Activated CD4-positive, alpha-beta T cell treated with anti-CD3 and anti-CD28 coated beads for 36 hours (primary cell): ENCODE measurements at regions not wholly inside any gene's neighbourhood (a gene's known extent, or its start where the extent isn't known, plus 50 kb on each side); places are given as distances from the start of the nearest gene placed in this dataset.

ENCODE experiments used
- ATAC-seq: fragments of 200-7000 bp; cut with Tn5 transposase; one replicate; pipeline ENCODE4 v1.10.0; 2021; ENCODE audit warnings: mild to moderate bottlenecking, moderate library complexity
- CTCF ChIA-PET: fragments of 350-600 bp; sonication (Branson Sonifier 250); formaldehyde crosslinking; loops from one replicate; lab custom pipeline; 2021; ENCODE audit warnings: antibody characterized with exemption; lab: Charles Lee
- POLR2A ChIA-PET: fragments of 350-600 bp; sonication (Branson Sonifier 250); formaldehyde crosslinking; loops from one replicate; lab custom pipeline; 2021; ENCODE audit warnings: antibody characterized with exemption, inconsistent platforms; lab: Charles Lee
- DNase-seq: peaks from one replicate; pipeline ENCODE4 v3.0.0-alpha.2; 2020
- H3K27ac Mint-ChIP-seq: one replicate; pipeline ENCODE4 v1.8.0; 2021; ENCODE audit warnings: mixed read lengths
- H3K27me3 Mint-ChIP-seq: one replicate; pipeline ENCODE4 v1.8.0; 2021; ENCODE audit warnings: mixed read lengths
- H3K36me3 Mint-ChIP-seq: one replicate; pipeline ENCODE4 v1.8.0; 2021; ENCODE audit warnings: low read depth, mixed read lengths
- H3K4me1 Mint-ChIP-seq: one replicate; pipeline ENCODE4 v1.8.0; 2021; ENCODE audit warnings: mixed read lengths
- H3K4me3 Mint-ChIP-seq: one replicate; pipeline ENCODE4 v1.8.0; 2021; ENCODE audit warnings: mild to moderate bottlenecking, moderate library complexity, mixed read lengths
- H3K9me3 Mint-ChIP-seq: one replicate; pipeline ENCODE4 v1.8.0; 2021; ENCODE audit warnings: low read depth, mixed read lengths
- intact Hi-C, 2 experiments: fragments of 100-400 bp; cut with DNase I in 1 of 2; cut with micrococcal nuclease in 1 of 2; formaldehyde crosslinking; loops; one replicate each; pipeline versions ENCODE4 v1.14.2 to v1.15.1; 2022 to 2024; cut with DNase I, micrococcal nuclease

GRCh38 chr7:40948239-40948638, 754.7 kb downstream of the INHBA start:
- no peaks in the 10 kb centered on the region for H3K36me3 Mint-ChIP-seq
- H3K9me3 Mint-ChIP-seq = peaks cover 14% of the 10 kb centered on the region
- intact Hi-C loops = no loop called here
- H3K4me1 Mint-ChIP-seq = no peaks in the 10 kb centered on the region
- POLR2A ChIA-PET = no interaction called here
- ATAC-seq (no peak), DNase-seq (no peak)
- H3K4me3 Mint-ChIP-seq = no peak overlapping the region
- H3K27ac Mint-ChIP-seq = no peak overlapping the region
- no peaks in the 10 kb centered on the region for H3K27me3 Mint-ChIP-seq
- CTCF ChIA-PET = no interaction called here

- ChIA-PET POLR2A (no interaction called here), CTCF (no interaction called here)
- no peak for ATAC-seq
- Mint-ChIP-seq H3K9me3 (peaks cover 17% of the 10 kb centered on the region), H3K4me3 (no peak overlapping the region), H3K36me3 (no peaks in the 10 kb centered on the region), H3K27me3 (no peaks in the 10 kb centered on the region), H3K27ac (no peak overlapping the region), H3K4me1 (no peaks in the 10 kb centered on the region)
- intact Hi-C loops = no loop called here
- DNase-seq = no peak
These were observed 755.3 kb downstream of the INHBA start for GRCh38 chr7:40947566-40947965.

DNA sequence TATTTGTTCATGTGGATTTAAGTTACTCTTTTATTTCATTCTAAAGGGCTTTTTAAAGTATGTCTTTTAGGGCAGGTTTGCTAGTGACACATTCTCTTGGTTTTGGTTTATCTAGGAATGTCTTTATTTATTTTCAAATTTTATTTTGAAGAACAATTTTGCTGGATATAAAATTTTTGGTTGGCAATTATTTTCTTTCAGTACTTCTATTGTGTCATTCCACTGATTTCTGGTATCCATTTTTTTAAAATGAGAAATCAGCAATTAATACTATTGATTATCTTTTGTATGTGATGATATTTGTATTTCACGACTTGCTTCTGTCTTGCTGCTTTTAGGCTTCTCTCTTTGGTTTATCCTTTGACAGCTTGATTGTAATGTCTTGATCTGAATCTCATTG, 756.3 kb downstream of the INHBA start:
- Mint-ChIP-seq H3K27me3 (no peaks in the 10 kb centered on the region), H3K4me1 (no peaks in the 10 kb centered on the region), H3K27ac (no peak overlapping the region), H3K36me3 (no peaks in the 10 kb centered on the region), H3K4me3 (no peak overlapping the region), H3K9me3 (peaks cover 18% of the 10 kb centered on the region)
- no peak for DNase-seq
- ChIA-PET POLR2A (no interaction called here), CTCF (no interaction called here)
- ATAC-seq = no peak
- intact Hi-C loops = no loop called here

DNA sequence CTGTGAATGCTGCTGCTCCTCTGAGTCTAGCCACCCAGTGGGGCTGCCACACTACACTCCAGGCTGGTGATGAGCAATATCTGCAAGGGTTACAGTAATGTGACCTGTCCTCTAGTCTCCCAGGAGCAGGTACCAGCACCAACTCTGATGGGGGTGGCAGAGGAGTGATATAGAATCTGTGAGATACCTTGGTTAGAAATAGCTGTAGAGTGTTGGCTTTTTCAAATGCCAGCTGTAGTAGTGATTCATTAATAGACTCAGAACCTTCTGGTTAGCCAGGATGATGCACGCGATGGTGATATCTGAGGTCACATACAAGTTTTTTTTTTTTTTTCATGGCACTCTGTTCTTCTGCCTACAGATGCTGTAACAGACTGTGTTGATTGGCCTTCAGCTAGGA, 757.1 kb downstream of the INHBA start:
- Mint-ChIP-seq H3K27ac (no peak overlapping the region), H3K4me3 (no peak overlapping the region), H3K9me3 (peaks cover 18% of the 10 kb centered on the region), H3K27me3 (no peaks in the 10 kb centered on the region), H3K36me3 (no peaks in the 10 kb centered on the region), H3K4me1 (no peaks in the 10 kb centered on the region)
- ATAC-seq (no peak), DNase-seq (no peak)
- ChIA-PET CTCF (no interaction called here), POLR2A (no interaction called here)
- intact Hi-C loops = no loop called here

DNA sequence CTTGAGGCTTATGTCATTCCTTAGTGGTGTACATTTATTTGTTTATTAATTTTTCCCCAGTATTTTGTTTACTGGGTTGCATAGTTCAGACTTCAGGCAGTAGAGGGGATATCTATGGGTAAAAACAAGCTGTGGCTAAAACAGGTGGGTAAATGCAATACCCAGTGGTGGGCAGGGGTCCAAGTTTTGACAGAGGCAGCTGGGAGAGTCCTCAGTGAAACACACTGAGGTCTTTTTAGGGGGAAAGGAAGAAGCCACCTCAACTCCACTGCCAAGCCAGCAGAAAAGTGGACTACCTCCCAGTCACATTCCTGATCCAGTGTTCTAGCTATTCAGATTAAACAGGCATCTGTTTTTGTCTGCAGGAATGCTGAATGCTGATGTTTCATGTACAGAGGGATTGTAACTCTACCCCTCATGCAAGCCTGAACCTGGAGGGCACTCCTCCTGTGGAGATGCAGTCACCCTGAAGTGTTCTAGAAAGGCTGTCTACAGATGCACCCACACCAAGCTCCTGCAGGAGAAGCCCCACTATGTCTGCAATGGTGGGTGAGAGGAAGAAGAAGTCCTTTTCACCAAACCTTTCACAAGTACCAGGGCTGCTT, 757.8 kb downstream of the INHBA start:
- Mint-ChIP-seq H3K27ac (no peak overlapping the region), H3K9me3 (peaks cover 20% of the 10 kb centered on the region), H3K4me3 (no peak overlapping the region), H3K36me3 (no peaks in the 10 kb centered on the region), H3K27me3 (no peaks in the 10 kb centered on the region), H3K4me1 (no peaks in the 10 kb centered on the region)
- intact Hi-C loops = no loop called here
- ChIA-PET CTCF (no interaction called here), POLR2A (no interaction called here)
- no peak for DNase-seq
- no peak for ATAC-seq

DNA sequence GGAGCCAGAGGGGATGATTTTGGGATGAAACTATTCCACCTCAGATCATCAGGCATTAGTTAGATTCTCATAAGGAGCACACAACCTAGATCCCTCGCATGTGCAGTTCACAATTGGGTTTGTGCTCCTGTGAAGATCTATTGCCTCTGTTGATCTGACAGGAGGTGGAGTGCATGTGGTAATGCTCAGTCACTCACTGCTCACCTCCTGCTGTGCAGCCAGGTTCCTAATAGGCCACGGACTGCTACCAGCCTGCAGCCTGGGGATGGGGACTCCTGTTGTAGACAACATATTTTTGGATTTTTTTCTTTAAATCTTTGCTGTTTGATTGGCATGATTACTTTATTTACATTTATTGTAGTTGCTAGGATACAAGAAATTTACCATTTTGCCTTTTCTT, 765.0 kb downstream of the INHBA start:
- Mint-ChIP-seq H3K36me3 (no peaks in the 10 kb centered on the region), H3K4me3 (no peak overlapping the region), H3K4me1 (no peaks in the 10 kb centered on the region), H3K9me3 (peaks cover 12% of the 10 kb centered on the region), H3K27ac (no peak overlapping the region), H3K27me3 (no peaks in the 10 kb centered on the region)
- ChIA-PET CTCF (no interaction called here), POLR2A (no interaction called here)
- no peak for ATAC-seq
- DNase-seq = no peak
- intact Hi-C loops = no loop called here

DNA sequence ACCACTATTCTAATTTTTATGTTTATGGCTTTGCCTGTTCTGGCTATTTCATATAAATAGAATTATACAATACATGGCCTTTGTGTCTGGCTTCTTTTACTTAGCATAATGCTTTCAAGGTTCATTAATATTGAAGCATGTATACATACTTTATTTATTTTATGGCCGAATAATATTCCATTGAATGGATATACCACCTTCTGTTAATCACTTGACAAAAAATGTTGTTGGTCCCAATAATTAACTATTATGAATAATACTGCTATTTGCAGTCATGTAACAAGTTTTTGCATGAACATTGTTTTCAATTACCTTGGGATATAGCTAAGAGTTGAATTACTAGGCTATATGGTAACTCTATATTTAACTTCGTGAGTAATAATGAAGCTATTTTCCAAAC, 767.5 kb downstream of the INHBA start:
- Mint-ChIP-seq H3K27me3 (no peaks in the 10 kb centered on the region), H3K36me3 (no peaks in the 10 kb centered on the region), H3K4me1 (no peaks in the 10 kb centered on the region), H3K4me3 (no peak overlapping the region), H3K9me3 (peaks cover 3% of the 10 kb centered on the region), H3K27ac (no peak overlapping the region)
- ChIA-PET POLR2A (no interaction called here), CTCF (no interaction called here)
- intact Hi-C loops = no loop called here
- ATAC-seq (no peak), DNase-seq (no peak)

- ATAC-seq = no peak
- Mint-ChIP-seq H3K27me3 (no peaks in the 10 kb centered on the region), H3K36me3 (no peaks in the 10 kb centered on the region), H3K27ac (no peak overlapping the region), H3K4me1 (no peaks in the 10 kb centered on the region), H3K4me3 (no peak overlapping the region), H3K9me3 (peaks cover 4% of the 10 kb centered on the region)
- DNase-seq = no peak
- intact Hi-C loops = no loop called here
- POLR2A ChIA-PET = no interaction called here
- CTCF ChIA-PET = no interaction called here
These were observed 779.3 kb downstream of the INHBA start for GRCh38 chr7:40923626-40924025.

- intact Hi-C loops = no loop called here
- ChIA-PET POLR2A (no interaction called here), CTCF (no interaction called here)
- H3K9me3 Mint-ChIP-seq = peaks cover 6% of the 10 kb centered on the region
- H3K27me3 Mint-ChIP-seq = no peaks in the 10 kb centered on the region
- H3K4me3 Mint-ChIP-seq = no peak overlapping the region
- no peak for DNase-seq
- no peak overlapping the region for H3K27ac Mint-ChIP-seq
- H3K36me3 Mint-ChIP-seq = no peaks in the 10 kb centered on the region
- no peak for ATAC-seq
- no peaks in the 10 kb centered on the region for H3K4me1 Mint-ChIP-seq
These were observed 780.6 kb downstream of the INHBA start for GRCh38 chr7:40922316-40922670.

GRCh38 chr7:40921589-40922315, 781.1 kb downstream of the INHBA start:
- Mint-ChIP-seq H3K27me3 (no peaks in the 10 kb centered on the region), H3K4me1 (no peaks in the 10 kb centered on the region), H3K27ac (no peak overlapping the region), H3K4me3 (no peak overlapping the region), H3K9me3 (peaks cover 6% of the 10 kb centered on the region), H3K36me3 (no peaks in the 10 kb centered on the region)
- intact Hi-C loops = no loop called here
- CTCF ChIA-PET = interaction anchor here (0.5 kb wide), 1 partner anchor 365 kb away, joined by 3 read pairs; no protein-coding TSS in a partner anchor
- no peak for DNase-seq
- POLR2A ChIA-PET = no interaction called here
- no peak for ATAC-seq

DNA sequence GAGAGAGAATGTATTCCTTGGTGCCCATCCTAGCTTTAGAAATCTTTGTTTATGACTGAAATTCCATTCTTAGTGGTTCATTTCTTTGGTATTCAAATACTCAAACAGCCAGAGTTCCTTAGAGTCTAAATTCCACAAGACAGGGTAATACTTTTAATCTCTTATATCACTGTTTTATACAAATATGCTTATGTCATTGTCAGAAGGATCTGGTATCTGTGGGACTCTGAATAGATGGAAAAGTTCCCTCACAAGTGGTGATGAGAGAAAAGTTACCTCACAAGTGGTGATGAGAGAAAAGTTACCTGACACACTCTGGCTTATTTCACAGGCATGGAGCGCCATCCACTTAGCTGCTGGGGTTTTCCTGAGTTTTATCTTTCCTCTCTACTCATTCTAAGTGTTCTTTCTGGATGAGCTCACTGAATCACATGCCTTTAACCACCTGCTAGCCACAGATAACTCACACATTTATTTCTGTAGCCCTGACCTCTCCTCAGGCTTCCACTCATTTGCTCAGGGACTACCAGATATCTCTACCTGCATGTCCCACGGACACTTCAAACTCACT, 784.0 kb downstream of the SUGCT start:
- Mint-ChIP-seq H3K4me1 (no peaks in the 10 kb centered on the region), H3K27me3 (no peaks in the 10 kb centered on the region), H3K36me3 (no peaks in the 10 kb centered on the region), H3K27ac (no peak overlapping the region), H3K4me3 (no peak overlapping the region), H3K9me3 (peaks cover 8% of the 10 kb centered on the region)
- CTCF ChIA-PET = no interaction called here
- no peak for ATAC-seq
- POLR2A ChIA-PET = no interaction called here
- intact Hi-C loops = no loop called here
- DNase-seq = no peak

GRCh38 chr7:40916813-40917212, 782.0 kb downstream of the SUGCT start:
- Mint-ChIP-seq H3K4me1 (no peaks in the 10 kb centered on the region), H3K27ac (no peak overlapping the region), H3K27me3 (no peaks in the 10 kb centered on the region), H3K4me3 (no peak overlapping the region), H3K36me3 (no peaks in the 10 kb centered on the region), H3K9me3 (peaks cover 7% of the 10 kb centered on the region)
- ATAC-seq (no peak), DNase-seq (no peak)
- intact Hi-C loops = no loop called here
- POLR2A ChIA-PET = no interaction called here
- CTCF ChIA-PET = no interaction called here
